HG03521 (cell line): ENCODE measurements at regions not wholly inside any gene's neighbourhood (a gene's known extent, or its start where the extent isn't known, plus 50 kb on each side); places are given as distances from the start of the nearest gene placed in this dataset.
"Not testable (repeated sequence)": the region's sequence is repeated elsewhere in the genome, so short reads cannot be mapped to it uniquely, and the experiment has no call there.

Source experiments
- ATAC-seq: cut with Tn5 transposase; IDR thresholded peaks from one replicate; pipeline ENCODE4 v1.9.1; 2021; ENCODE audit warnings: mild to moderate bottlenecking, moderate library complexity; ENCODE audit not compliant: unreplicated experiment

GRCh38 chr1:221023482-221023881 is 144.2 kb downstream of the HLX start:
- no peak for ATAC-seq

GRCh38 chr1:221025501-221025900 is 146.3 kb downstream of the HLX start:
- no peak for ATAC-seq

GRCh38 chr1:221025956-221026355 is 146.7 kb downstream of the HLX start:
- ATAC-seq: no peak

- ATAC-seq: no peak
These were observed 150.9 kb downstream of the HLX start for GRCh38 chr1:221029981-221030649.

- no peak for ATAC-seq
These were observed 151.7 kb downstream of the HLX start for GRCh38 chr1:221030990-221031389.

GRCh38 chr1:221031458-221032203 is 152.4 kb downstream of the HLX start:
- no peak for ATAC-seq

GRCh38 chr1:221032204-221032585 is 153.0 kb downstream of the HLX start:
- no peak for ATAC-seq

- ATAC-seq: no peak
These were observed 153.5 kb downstream of the HLX start for GRCh38 chr1:221032637-221033280.

- ATAC-seq: no peak
These were observed 156.5 kb downstream of the HLX start for GRCh38 chr1:221035662-221036153.

- no peak for ATAC-seq
These were observed 160.4 kb downstream of the HLX start for GRCh38 chr1:221039616-221040015.

GRCh38 chr1:221040101-221040500 is 160.9 kb downstream of the HLX start:
- ATAC-seq: no peak

- no peak for ATAC-seq
These were observed 161.5 kb downstream of the HLX start for GRCh38 chr1:221040691-221041285.

GRCh38 chr1:221044538-221044937 is 165.3 kb downstream of the HLX start:
- no peak for ATAC-seq

GRCh38 chr1:221045151-221045550 is 165.9 kb downstream of the HLX start:
- ATAC-seq: no peak

- ATAC-seq: peak; percentile 91
These were observed 166.9 kb downstream of the HLX start for GRCh38 chr1:221045842-221046831.

GRCh38 chr1:221051391-221051790 is 172.1 kb downstream of the HLX start:
- ATAC-seq: not testable (repeated sequence)

GRCh38 chr1:221053889-221054288 is 174.6 kb downstream of the HLX start:
- ATAC-seq: no peak

- no peak for ATAC-seq
These were observed 180.3 kb downstream of the HLX start for GRCh38 chr1:221059506-221059905.

GRCh38 chr1:221063651-221064050 is 184.4 kb downstream of the HLX start:
- ATAC-seq: no peak

GRCh38 chr1:221066351-221067001 is 187.2 kb downstream of the HLX start:
- ATAC-seq: no peak
